GM19035 (cell line): ENCODE measurements at regions not wholly inside any gene's neighbourhood (a gene's known extent, or its start where the extent isn't known, plus 50 kb on each side); places are given as distances from the start of the nearest gene placed in this dataset.

Source experiments
- ATAC-seq: cut with Tn5 transposase; IDR thresholded peaks from one replicate; pipeline ENCODE4 v1.9.1; 2021; ENCODE audit not compliant: unreplicated experiment

GRCh38 chr13:84686458-84686857 is 804.2 kb upstream of the SLITRK1 start:
- no peak for ATAC-seq

GRCh38 chr13:84684804-84685203 is 802.5 kb upstream of the SLITRK1 start:
- ATAC-seq: no peak

- ATAC-seq: no peak
Measured at GRCh38 chr13:84684048-84684662, 801.9 kb upstream of the SLITRK1 start.

- no peak for ATAC-seq
Measured at GRCh38 chr13:84683448-84683847, 801.2 kb upstream of the SLITRK1 start.

GRCh38 chr13:84677836-84678235 is 795.6 kb upstream of the SLITRK1 start:
- ATAC-seq: no peak

- no peak for ATAC-seq
Measured at GRCh38 chr13:84672616-84673015, 790.3 kb upstream of the SLITRK1 start.

- no peak for ATAC-seq
Measured at GRCh38 chr13:84670245-84670644, 788.0 kb upstream of the SLITRK1 start.

- ATAC-seq: no peak
Measured at GRCh38 chr13:84668637-84669036, 786.4 kb upstream of the SLITRK1 start.

- ATAC-seq: no peak
Measured at GRCh38 chr13:84662491-84662890, 780.2 kb upstream of the SLITRK1 start.

- ATAC-seq: no peak
Measured at GRCh38 chr13:84661718-84662117, 779.4 kb upstream of the SLITRK1 start.

GRCh38 chr13:84659359-84659661 is 777.0 kb upstream of the SLITRK1 start:
- no peak for ATAC-seq

GRCh38 chr13:84658491-84659358 is 776.5 kb upstream of the SLITRK1 start:
- ATAC-seq: no peak

GRCh38 chr13:84655677-84656076 is 773.4 kb upstream of the SLITRK1 start:
- ATAC-seq: no peak

GRCh38 chr13:84654654-84655275 is 772.5 kb upstream of the SLITRK1 start:
- no peak for ATAC-seq

- ATAC-seq: no peak
Measured at GRCh38 chr13:84653915-84654534, 771.8 kb upstream of the SLITRK1 start.

GRCh38 chr13:84651705-84652104 is 769.4 kb upstream of the SLITRK1 start:
- ATAC-seq: no peak

- ATAC-seq: no peak
Measured at GRCh38 chr13:84651288-84651687, 769.0 kb upstream of the SLITRK1 start.

- ATAC-seq: no peak
Measured at GRCh38 chr13:84649853-84650252, 767.6 kb upstream of the SLITRK1 start.

GRCh38 chr13:84648069-84648640 is 765.9 kb upstream of the SLITRK1 start:
- no peak for ATAC-seq

GRCh38 chr13:84646957-84647356 is 764.7 kb upstream of the SLITRK1 start:
- no peak for ATAC-seq

GRCh38 chr13:84645196-84646012 is 763.1 kb upstream of the SLITRK1 start:
- ATAC-seq: no peak
